ENCODE measurements at regions not wholly inside any gene's neighbourhood (a gene's known extent, or its start where the extent isn't known, plus 50 kb on each side); places are given as distances from the start of the nearest gene placed in this dataset.

- peak; percentile 14 for DNase-seq (ENCODE audit: low read depth)
Observed at GRCh38 chr2:104163611-104164130, 690.2 kb upstream of the POU3F3 start.

GRCh38 chr2:104164721-104165252, 689.1 kb upstream of the POU3F3 start:
- no peak for DNase-seq (ENCODE audit: low read depth)

- no peak for DNase-seq (ENCODE audit: low read depth)
Observed at GRCh38 chr2:104177179-104177578, 676.7 kb upstream of the POU3F3 start.

GRCh38 chr2:104179644-104180043, 674.3 kb upstream of the POU3F3 start:
- DNase-seq (ENCODE audit: low read depth) = no peak

GRCh38 chr2:104200533-104201168, 653.3 kb upstream of the POU3F3 start:
- no peak for DNase-seq (ENCODE audit: low read depth)

GRCh38 chr2:104213758-104214157, 640.2 kb upstream of the POU3F3 start:
- DNase-seq (ENCODE audit: low read depth) = no peak

GRCh38 chr2:104215269-104216161, 638.4 kb upstream of the POU3F3 start:
- no peak for DNase-seq (ENCODE audit: low read depth)

- peak; percentile 19 for DNase-seq (ENCODE audit: low read depth)
Observed at GRCh38 chr2:104233591-104233990, 620.3 kb upstream of the POU3F3 start.

- no peak for DNase-seq (ENCODE audit: low read depth)
Observed at GRCh38 chr2:104236491-104236890, 617.4 kb upstream of the POU3F3 start.

- no peak for DNase-seq (ENCODE audit: low read depth)
Observed at GRCh38 chr2:104240984-104241383, 612.9 kb upstream of the POU3F3 start.

- DNase-seq (ENCODE audit: low read depth) = no peak
Observed at GRCh38 chr2:104249629-104250028, 604.3 kb upstream of the POU3F3 start.

- DNase-seq (ENCODE audit: low read depth) = no peak
Observed at GRCh38 chr2:104250635-104251034, 603.3 kb upstream of the POU3F3 start.

- DNase-seq (ENCODE audit: low read depth) = no peak
Observed at GRCh38 chr2:104254017-104254416, 599.9 kb upstream of the POU3F3 start.

- DNase-seq (ENCODE audit: low read depth) = no peak
Observed at GRCh38 chr2:104262714-104263113, 591.2 kb upstream of the POU3F3 start.

- DNase-seq (ENCODE audit: low read depth) = no peak
Observed at GRCh38 chr2:104279646-104280045, 574.3 kb upstream of the POU3F3 start.

- DNase-seq (ENCODE audit: low read depth) = no peak
Observed at GRCh38 chr2:104280216-104280615, 573.7 kb upstream of the POU3F3 start.

- no peak for DNase-seq (ENCODE audit: low read depth)
Observed at GRCh38 chr2:104286841-104287240, 567.1 kb upstream of the POU3F3 start.

GRCh38 chr2:104289651-104290565, 564.0 kb upstream of the POU3F3 start:
- no peak for DNase-seq (ENCODE audit: low read depth)

- no peak for DNase-seq (ENCODE audit: low read depth)
Observed at GRCh38 chr2:104290566-104290891, 563.4 kb upstream of the POU3F3 start.

- no peak for DNase-seq (ENCODE audit: low read depth)
Observed at GRCh38 chr2:104312684-104313083, 541.2 kb upstream of the POU3F3 start.

- DNase-seq (ENCODE audit: low read depth) = peak; percentile 16
Observed at GRCh38 chr2:104318001-104318665, 535.8 kb upstream of the POU3F3 start.
